GM19043 (cell line): ENCODE measurements at regions not wholly inside any gene's neighbourhood (a gene's known extent, or its start where the extent isn't known, plus 50 kb on each side); places are given as distances from the start of the nearest gene placed in this dataset.

ENCODE experiments used
- ATAC-seq: cut with Tn5 transposase; IDR thresholded peaks from one replicate; pipeline ENCODE4 v1.9.1; 2021; ENCODE audit warnings: low read depth; ENCODE audit not compliant: unreplicated experiment

DNA sequence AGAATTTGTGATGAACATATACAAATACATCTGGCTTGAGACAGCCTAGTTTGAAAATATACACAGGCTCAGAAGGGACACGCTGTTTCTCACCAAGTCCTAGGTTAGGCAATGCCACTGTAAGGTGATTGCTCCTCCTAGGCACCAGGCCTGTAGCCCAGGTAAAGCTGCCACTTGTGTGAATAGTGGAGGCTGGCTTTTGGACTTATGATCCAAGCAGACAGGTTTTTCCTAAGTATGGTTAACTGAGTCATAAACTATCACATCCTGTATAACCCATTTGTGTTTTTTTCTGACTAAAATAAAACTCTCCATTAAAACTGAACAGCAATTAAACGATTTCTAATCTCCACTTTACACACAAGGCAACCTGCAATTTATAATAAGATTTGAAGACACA lies 81.0 kb downstream of the SEMA4F start:
- no peak for ATAC-seq

DNA sequence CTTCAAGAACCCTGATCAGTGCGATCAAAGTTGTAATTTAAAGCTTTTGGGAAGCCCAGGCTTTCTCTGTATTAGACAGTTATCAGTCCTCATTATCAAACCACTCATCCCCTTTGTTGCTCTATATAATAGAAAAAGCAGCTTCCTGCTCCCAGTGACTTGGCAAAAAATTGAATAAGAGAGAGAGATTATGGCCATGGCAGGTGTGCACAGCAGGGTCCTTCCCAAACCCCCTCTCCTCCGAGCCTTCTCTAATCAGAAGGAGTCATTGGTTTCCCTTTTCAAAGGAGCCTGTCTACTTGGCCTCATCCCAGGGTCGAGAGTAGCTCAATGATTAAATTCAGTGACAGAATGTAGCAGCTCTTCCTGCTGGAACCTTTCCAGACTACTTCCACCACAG lies 81.5 kb downstream of the SEMA4F start:
- no peak for ATAC-seq

DNA sequence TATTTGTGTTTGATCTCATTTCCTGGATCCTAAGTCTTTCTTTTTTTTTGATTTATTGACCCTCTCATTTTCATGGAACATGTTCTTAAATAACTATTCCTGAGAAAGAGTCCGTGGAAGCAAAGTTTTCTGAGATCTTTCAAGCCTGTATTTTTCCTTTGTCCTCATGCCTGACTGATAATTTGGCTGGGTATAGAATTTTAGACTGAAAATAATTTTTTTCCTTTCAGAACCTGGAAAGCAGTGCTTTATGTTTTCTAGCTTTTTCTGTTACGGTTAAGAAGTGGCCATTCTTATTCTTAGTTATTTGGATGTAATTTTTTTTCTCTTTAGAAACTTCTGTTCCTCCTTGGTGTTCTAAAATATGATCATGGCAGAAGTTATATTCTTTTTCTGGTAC lies 82.5 kb downstream of the SEMA4F start:
- ATAC-seq = no peak

DNA sequence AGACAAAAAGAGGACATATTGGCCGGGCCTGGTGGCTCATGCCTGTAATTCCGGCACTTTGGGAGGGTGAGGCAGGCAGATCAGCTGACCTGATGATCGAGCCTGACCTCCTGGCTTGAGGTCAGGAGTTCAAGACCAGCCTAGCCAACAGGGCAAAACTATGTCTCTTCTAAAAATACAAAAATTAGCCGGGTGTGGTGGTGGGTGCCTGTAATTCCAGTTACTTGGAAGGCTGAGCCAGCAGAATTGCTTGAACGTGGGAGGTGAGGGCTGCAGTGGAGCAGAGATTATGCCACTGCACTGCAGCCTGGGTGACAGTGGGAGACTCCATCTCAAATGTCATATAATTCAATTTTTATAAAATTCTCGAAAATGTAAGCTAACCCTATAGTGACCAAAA lies 84.5 kb downstream of the SEMA4F start:
- no peak for ATAC-seq

DNA sequence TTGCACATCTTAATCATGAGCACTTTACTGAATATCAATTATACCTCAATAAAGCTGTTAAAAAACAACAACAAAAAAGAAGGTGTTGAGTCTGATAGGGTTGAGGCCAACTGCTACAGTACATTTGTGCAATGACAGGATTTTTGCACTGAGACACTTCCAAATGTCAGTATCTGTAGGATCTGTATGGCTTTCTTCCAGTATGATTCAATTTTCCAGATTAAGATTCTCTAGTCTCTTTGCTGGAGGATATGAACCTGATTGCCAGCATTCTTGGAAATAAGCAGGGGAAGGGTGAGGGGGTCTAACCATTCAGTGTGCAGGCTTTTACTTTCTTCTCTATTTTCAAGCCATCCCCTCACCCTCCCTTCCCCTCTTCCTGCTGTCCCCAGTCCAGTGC lies 85.1 kb downstream of the SEMA4F start:
- ATAC-seq = no peak

DNA sequence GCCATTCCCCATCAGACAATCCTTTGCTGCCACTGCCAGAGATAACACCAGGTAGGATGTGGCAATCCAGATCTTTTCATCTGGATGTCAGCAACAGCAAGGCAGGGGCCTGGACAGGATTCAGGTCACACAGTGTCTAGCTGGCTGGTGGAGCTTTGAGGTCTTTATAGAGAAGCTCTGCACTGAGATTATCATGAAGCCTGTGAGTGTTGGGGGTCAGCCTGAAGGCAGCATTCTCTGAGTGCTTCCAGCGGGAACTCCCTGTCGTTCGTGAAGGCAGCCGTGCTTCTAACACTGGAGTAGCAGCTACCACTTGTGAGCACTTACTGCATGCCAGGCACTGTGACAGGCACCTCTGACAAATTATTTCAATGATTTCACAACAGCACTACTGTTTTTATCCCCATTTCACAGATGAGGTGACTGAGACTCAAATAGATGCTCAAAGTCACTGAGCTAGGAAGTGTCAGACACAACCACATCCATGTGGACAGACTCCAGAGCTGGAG lies 85.7 kb downstream of the SEMA4F start:
- no peak for ATAC-seq

DNA sequence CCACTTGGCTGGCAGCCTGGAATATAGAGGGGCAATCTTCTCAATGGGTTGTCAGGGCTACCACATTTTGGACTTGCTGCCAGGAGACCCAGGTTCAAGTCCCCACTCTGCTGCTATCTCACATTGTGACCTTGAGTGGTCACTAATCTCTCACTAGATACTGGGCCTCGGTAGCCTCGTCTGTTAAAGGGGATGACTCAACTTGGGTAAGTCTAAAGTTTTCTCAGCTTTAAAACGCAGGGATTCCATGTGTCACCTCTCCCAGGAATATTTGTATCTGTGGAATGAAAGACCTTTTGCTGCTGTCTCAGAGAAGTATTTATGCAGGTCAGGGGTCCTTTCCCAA lies 86.3 kb downstream of the SEMA4F start:
- no peak for ATAC-seq

DNA sequence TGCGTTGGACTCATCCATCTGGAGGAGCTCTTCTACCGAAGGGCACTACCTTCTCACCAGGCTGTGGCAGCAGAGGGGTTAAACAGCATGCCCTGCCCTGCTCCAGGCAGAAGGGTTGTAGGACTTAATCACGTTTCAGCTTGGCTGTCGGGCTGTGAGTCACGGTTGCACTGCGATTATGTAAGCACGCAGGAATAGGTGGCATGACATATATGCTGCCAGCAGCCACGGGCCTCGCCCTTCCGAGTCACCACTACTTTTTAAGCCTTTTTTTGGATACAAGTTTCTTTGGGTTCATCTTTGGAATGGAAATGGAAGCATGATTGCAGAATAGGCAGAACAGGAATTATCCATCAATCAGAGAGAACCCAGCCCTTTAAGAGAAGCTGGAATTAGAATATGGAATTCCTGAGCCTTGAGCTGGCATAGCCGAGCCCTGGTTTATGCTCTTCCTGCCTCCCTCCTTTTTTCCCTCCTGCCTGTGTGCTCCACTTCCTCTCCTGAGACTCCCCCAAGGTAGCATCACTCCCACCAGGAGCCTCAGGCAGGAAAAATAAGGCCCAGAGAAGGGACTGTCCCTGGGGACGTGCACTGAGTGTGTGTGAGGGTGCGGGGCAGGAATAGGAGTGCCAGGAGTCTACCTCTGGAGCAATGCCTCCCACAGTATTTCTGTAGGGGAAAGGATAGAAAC lies 86.8 kb downstream of the SEMA4F start:
- ATAC-seq = no peak

DNA sequence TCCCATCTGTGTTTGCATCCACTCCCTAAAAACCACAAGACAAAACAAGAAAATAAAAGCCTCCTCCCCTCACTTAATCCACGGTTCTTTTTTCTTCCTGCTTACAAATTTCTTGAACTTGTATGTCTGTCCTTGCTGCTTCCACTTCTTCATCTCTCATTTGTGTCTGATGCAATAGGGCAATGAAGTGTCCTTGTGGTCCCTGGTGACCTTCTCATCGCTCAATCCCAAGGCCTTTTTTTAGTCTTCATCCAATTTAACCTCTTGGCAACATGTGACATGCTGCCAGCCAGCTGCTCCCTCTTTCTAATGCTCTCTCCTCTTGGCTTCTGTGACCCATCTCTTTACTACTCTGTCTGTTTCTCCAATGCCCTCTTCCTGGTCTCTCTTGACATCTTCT lies 87.6 kb downstream of the SEMA4F start:
- no peak for ATAC-seq

DNA sequence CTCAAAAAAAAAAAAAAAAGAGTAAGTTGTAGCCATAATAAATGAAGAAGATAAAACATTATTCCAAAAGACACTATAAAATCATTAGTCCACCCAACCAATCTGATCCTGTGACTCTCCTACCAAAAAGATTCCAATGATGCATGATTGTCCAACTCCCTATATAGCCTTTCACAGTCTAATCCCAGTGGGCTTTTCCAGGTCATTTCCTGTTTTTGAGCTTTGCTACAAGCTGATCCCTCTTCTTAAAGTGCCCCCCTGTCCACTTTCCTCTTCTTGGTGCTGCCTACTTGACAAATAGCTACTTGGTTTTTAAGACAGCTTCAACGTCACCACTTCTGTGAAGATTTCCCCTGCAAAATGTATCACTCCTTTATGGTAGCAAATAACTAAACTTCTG lies 88.4 kb downstream of the SEMA4F start:
- no peak for ATAC-seq

DNA sequence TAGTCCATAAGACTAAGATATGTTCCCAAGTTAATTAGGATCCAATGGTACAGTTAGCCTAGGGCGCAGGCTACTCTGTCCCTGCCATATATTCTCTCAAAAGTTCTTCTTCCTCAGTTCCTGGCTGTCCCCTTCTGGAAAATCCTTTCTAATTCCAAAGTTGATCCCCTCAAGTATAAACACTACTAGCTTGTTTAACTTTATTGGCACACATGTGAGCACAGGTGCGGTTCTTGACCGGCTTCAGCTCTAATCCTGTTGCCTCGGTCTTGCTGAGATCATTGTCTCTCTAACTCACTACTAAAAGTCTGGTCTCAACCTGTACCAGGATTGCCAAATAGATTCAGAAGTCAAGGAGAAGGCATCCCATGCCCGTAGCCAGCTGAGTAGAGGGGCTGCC lies 89.0 kb downstream of the SEMA4F start:
- ATAC-seq = no peak

DNA sequence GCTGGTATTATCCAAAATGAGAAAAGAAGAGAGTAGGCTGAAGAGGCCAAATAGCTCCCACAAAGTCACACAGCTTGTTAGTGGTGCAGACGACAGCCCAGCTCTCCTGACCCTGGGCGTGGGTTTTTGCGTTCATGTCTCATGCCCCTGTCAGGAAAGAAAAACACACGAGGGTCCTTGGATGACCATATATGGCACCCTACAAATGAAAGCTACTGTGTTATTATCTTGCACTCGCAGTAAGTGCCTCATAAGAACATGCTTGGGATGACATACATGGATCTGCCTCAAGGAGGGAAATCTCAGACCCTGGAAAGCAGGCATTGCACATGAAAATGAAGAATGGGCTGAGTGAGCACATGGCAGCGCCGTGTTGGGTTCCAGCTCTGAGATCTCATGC lies 89.7 kb downstream of the SEMA4F start:
- ATAC-seq = no peak

DNA sequence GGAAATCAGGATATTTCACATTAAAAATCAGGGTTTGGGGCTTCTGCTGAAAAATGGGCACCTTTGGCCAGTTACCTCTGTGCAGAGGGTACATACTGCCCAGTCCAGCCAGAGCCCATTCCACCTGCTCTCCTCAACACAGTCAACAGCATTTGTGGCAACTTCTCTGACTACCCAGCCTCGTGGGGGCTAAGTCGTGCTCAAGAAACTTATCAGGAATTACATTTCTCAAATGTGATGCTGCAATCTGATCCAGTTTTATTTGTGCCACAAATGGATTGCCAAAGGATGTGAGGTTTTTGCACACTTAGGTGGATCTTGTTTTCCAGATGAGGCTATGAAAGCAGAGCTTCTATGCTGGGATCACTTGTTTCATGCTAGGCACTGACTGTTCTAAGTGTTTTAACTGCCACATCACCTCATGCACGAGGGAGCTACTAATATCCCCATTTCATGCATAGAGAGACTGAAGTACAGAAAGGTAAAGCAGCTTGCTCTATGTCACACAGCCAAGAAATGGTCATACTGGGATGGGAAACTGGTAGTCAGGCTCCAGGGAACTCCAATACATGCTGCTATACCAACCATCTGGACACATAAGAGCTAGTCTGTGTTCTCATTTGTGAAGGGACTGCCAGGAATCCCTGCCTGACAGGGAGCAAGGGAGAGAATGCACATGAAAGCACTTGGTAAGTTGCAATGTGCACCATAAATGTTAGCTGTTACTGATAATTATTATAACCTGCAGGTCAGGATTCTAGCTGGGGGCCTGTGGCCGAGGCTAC lies 89.0 kb upstream of the HK2 start:
- ATAC-seq = no peak

DNA sequence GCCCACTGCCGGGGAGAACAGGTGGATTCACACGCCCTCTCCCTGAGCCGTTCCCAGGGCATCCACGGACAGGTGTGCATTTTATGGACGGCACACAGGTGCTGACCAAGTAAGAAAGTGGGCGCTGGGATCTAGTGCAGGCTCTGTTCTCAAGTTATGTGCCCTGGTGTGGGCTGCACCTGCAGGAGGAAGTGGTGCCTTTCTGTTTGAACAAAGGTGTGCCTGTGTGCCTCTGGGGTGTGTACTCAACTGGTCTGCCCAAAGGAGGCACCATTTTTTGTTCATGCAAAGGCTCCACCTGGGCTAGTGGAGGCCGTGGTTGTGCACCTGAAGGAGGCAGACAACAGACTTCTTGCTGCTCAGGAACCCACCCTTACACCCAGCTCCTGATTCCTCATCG lies 88.2 kb upstream of the HK2 start:
- ATAC-seq = no peak

DNA sequence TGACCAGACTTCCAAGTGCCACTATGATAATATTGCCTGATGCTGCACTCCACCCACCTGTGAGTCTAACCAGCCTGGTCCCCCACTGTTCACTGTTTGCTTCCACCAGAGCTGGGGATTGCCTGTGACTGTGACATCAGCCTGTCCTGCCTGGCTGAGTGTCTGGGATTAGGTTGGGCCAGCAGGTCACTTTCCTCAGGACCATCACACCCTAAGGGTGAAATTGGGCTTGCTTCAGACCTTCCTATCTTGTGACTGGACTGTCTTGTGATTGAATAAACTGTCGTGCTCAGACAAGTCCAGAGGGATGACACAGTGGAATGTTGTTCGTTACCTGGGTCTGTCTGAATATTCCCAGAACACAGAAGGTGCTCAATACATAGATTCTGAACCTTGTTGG lies 87.4 kb upstream of the HK2 start:
- ATAC-seq = no peak

DNA sequence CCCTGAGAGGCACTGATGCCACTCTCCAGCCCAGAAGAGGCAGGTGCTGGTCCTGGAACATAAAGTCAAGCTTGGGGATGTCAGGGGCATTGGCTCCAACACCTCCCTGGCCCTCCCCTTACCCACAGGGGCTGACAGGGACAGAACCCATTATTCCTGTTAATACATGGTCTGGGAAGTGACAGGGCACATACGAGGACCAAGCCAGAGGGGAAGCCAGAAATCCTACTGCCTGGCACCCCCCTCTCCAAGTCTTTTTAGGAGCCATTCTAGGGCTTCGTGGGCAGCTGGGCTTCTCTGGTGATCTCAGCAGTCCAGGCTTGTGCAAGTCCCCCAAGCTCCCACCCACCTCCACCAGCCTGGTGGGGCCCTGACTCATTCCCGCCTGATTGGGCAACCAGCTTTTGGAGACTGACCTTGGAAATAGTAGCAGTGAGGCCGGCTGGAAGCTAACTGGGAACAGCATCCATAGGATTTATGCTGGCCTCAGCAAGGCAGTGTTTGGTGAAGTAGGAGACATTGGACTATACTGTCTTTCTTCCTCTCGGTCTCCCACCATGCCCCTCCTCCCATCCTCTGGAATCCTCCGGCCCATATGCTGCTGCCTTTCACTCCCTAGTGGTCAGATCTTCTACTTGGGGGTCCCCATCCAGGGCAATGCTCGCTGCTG lies 86.4 kb upstream of the HK2 start:
- ATAC-seq = no peak

DNA sequence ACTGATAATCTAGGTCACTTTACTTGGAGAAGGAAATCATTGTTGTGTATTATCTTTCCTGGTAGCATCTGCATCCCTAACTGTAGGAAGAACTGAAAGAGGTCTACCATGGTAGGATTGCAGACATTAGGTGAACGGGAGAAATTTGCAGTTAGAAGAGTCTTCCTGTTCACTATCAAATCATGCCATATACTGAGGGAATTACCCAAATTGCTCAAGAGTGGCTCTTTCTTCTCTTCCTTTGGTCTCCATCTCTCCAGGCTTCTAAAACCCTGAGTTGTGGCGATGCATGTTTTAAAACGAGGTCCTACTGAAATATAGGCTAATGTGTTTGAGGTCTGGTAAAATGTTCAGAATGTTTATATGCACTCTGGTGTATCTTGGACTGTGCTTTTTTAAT lies 85.3 kb upstream of the HK2 start:
- no peak for ATAC-seq

DNA sequence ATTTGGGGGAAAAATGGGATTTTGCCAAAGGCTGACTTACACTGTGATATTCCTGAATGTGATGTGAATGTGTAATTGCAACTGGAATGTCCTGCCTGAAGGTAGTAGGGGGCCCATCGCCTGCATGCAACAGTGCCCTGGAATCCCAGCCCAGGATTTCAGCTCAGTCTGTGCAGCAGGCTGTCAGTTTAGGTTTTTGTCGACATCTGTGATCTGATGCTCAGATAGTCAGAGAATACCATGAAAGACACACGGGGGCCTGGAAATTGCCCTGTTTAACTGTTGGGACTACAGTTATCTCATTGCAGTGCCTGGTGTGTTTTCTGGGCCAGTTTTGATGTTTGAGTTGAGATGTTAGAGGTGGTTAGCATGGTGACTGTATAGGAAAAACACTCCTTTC lies 84.5 kb upstream of the HK2 start:
- ATAC-seq = no peak

DNA sequence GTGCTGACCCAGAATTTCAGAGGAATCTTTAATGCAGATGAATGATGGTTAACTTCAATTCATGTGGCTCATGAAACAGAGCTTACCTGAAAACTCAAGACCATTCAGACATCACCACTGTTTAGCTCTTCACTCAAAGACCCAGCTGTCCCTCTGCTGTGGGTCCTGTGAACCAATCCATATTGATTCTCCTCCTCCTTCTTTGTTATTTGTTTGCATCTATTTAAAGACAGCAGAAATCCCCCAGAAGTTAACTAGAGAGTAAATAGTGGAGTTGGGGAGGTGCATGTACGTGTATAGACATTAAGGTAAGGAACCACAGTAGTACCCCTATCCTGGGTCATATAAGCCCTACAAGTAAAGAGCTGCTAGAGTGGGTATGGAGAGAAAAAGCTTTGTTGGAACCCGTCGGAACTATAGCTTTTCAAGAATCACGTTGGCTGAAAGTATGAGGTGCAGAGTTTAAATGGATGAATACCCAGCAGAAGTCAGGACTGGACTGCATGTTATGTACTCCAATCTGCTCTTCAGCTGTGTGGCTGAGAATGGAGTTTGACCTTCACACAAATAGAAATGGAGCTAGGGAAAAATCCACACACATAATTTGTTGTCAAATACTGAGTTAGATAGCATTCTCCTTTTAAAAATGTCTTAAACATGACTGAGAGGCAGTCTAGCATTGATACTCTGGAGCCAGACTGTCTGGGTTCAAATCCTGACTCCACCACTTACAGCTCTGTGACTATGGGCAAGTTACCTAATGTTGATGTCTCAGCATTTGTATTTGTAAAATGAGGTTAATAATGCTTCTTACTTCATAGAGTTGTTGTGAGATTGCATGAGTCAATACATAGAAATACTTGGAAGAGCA lies 81.7 kb upstream of the HK2 start:
- no peak for ATAC-seq

DNA sequence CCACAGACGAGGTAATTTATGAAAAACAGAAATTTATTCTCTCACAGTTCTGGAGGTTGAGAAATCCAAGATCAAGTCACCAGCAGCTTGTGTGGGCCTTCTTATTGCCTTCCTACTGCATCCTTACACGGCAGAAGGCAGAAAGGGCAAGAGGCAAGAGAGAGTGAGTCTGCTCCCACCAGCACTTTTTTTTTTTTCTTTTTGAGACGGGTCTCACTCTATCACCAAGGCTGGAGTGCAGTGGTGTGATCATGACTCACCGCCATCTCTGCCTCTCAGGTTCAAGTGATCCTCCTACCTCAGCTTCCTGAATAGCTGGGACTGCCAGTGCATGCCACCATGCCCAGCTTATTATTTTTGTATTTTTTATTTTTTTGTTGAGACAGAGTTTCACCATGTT lies 78.5 kb upstream of the HK2 start:
- no peak for ATAC-seq

DNA sequence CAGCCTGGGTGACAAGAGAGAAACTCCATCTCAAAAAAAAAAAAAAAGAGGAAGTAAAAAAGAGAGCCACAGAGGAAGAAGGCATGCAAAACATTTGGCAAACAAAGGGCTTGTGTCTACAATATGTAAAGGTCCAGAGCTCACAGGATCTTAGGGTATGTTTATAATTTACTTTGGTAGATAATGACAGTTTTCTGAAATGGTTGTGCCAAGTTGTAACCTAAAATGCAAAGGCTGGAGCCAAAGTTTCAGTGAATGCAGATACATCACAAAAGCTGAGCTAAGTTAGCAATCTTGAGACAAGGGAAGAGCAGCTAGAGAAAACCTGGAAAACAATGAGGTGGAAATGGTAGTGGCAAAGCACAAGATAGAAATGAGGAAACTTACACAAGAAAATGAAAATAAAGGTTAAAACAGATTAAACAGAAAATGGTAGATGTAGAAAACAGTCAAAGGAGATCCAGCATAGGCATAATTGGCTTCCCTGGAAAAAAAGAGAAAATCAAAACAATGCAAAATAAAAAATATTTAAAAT lies 77.5 kb upstream of the HK2 start:
- peak; percentile 78 for ATAC-seq
